Fibroblast of villous mesenchyme (primary cell): ENCODE measurements at regions not wholly inside any gene's neighbourhood (a gene's known extent, or its start where the extent isn't known, plus 50 kb on each side); places are given as distances from the start of the nearest gene placed in this dataset.

Experiments
- DNase-seq: peaks from one replicate; pipeline ENCODE4 v3.0.0-alpha.2; 2010; ENCODE audit warnings: low read depth
- H3K4me3 ChIP-seq: 2 replicates; pipeline ENCODE4 v1.5.1; 2011; ENCODE audit warnings: low read depth, mild to moderate bottlenecking, low read length
- CTCF ChIP-seq: IDR thresholded peaks from 2 replicates; pipeline ENCODE4 v1.5.1; 2012; ENCODE audit warnings: low read depth, mild to moderate bottlenecking, low read length; ENCODE audit not compliant: insufficient read depth

DNA sequence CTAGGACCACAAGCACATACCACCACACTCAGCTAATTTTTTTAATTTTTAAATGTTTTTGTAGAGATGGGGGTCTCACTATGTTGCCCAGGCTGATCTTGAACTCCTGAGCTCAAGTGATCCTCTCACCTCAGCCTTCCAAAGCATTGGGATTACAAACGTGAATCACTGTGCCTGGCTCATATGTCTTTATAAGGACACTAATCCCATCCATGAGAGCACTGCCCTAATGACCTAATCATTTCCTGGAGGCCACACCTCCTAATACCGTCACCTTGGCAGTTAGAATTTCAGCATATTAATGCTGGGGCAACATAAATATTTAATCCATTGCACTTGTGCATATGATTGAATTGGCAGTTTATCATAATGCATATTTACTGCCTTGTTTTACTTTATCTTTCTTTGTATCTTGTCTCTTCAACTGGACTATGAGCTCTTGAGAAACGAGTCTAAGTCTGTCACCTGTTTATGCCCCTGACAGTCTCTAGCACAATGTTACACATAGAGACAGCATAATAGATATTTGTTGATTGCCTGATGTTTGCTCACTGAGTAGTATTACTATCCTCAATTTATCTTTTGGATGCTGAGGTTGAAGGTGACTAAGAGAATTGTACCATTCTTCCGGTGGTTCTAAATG is 172.0 kb downstream of the AASDH start:
- DNase-seq: no peak
- H3K4me3 ChIP-seq: no peak overlapping the region
- TF ChIP-seq CTCF: no peak

- H3K4me3 ChIP-seq: no peak overlapping the region
- no peak for DNase-seq
- TF ChIP-seq CTCF: no peak
Measured at GRCh38 chr4:56213543-56213942, 173.7 kb downstream of the AASDH start.

GRCh38 chr4:56212774-56213173 is 174.5 kb downstream of the AASDH start:
- DNase-seq: no peak
- TF ChIP-seq CTCF: no peak
- no peak overlapping the region for H3K4me3 ChIP-seq

DNA sequence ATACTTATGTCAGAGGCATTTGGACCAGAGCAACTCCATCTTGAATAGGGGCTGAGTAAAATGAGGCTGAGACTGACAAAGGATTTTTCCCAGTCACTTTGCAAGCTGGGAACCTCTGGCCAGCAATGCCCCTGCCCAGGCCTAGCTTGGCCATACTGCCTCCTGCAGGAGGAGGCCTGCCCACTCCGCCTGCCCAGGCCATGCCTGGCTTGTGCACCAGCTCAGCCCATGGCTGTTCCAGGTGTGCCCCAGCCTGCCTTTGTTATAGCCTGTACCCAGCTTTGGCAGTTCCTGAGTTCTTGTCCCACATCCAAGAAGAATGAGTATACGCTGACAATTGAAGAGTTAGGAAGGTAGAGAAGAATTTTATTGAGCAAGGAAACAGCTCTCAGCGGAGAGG is 176.1 kb downstream of the AASDH start:
- no peak overlapping the region for H3K4me3 ChIP-seq
- no peak for TF ChIP-seq CTCF
- DNase-seq: no peak

DNA sequence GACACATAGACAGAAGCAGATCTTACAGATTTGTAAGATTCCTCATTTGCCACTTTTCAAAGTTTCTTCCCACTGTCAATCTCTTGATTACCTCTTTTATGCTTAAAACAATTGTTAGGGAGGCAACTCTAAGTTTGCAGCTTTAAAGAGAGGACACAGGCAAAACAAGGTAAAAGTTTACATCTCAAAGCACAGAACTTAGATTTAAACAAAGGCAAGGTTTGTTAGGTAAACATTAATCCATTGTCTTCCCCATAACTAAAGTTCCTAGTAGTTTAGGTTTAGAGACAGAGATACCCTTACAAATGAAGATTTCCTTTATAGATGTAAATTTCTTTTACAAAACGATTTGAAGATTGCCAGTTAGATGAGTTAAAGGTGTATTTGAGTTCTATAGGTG is 176.9 kb downstream of the AASDH start:
- no peak overlapping the region for H3K4me3 ChIP-seq
- DNase-seq: no peak
- TF ChIP-seq CTCF: no peak

- no peak for TF ChIP-seq CTCF
- no peak for DNase-seq
Measured at GRCh38 chr4:56209767-56210166, 177.5 kb downstream of the AASDH start.

DNA sequence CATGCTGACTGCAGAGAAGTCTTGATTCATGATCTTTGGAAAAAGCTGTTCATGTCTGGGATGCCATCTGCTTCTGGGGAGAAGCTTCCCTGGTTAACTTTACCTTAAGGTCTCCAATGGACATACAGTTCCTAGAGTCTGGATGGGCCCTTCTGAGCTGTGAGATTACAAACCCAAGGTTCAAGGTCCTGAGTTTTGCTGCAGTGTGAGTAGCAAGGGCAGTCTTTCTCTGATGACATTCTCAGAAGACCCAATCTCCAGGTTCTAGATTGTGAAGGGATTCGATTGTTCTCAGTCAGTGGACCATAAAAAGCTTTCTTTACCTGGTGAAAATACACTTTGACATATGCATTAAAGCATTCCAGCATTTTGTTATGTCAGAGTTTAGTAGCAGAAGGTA is 179.2 kb downstream of the AASDH start:
- TF ChIP-seq CTCF: no peak
- no peak overlapping the region for H3K4me3 ChIP-seq
- no peak for DNase-seq

More at GRCh38 chr4:56209767-56210166, 177.5 kb downstream of the AASDH start:
- H3K4me3 ChIP-seq: no peak overlapping the region
